CD4-positive, alpha-beta T cell (primary cell): ENCODE measurements at regions not wholly inside any gene's neighbourhood (a gene's known extent, or its start where the extent isn't known, plus 50 kb on each side); places are given as distances from the start of the nearest gene placed in this dataset.

Source experiments
- ATAC-seq: fragments of 200-7000 bp; cut with Tn5 transposase; one replicate; pipeline ENCODE4 v1.10.0; 2022; ENCODE audit warnings: mild to moderate bottlenecking; ENCODE audit not compliant: poor library complexity
- CTCF ChIA-PET: fragments of 350-600 bp; sonication (Branson Sonifier 250); formaldehyde crosslinking; loops from one replicate; lab custom pipeline; 2021; ENCODE audit warnings: antibody characterized with exemption, inconsistent platforms; lab: Charles Lee
- POLR2A ChIA-PET: fragments of 350-600 bp; sonication (Branson Sonifier 250); formaldehyde crosslinking; loops from one replicate; lab custom pipeline; 2021; ENCODE audit warnings: antibody characterized with exemption, inconsistent platforms; lab: Charles Lee
- DNase-seq, 14 experiments: peaks; one replicate each; pipeline ENCODE4 v3.0.0-alpha.2; 2013 to 2020; ENCODE audit warnings: mixed read lengths in 2 of 14
- H3K27ac ChIP-seq, 2 donors: one replicate each; pipeline versions ENCODE4 v1.5.1 to v1.7.0; 2013; ENCODE audit warnings: low read length in 2 of 2, low read depth in 1 of 2, mild to moderate bottlenecking in 1 of 2
- H3K27me3 ChIP-seq, 2 experiments: 1 replicate in 1 of 2; 2 replicates in 1 of 2; pipeline versions ENCODE4 v1.6.1 to v1.7.0; 2013; ENCODE audit warnings: low read length in 2 of 2, control low read depth in 1 of 2, mild to moderate bottlenecking in 1 of 2, moderate library complexity in 1 of 2; ENCODE audit not compliant: insufficient read depth in 2 of 2, control insufficient read depth in 1 of 2
- H3K36me3 ChIP-seq: one replicate; pipeline ENCODE4 v1.6.1; 2013; ENCODE audit warnings: low read length, control low read depth; ENCODE audit not compliant: insufficient read depth
- H3K4me1 ChIP-seq: one replicate; pipeline ENCODE4 v1.6.1; 2013; ENCODE audit warnings: low read length, control low read depth; ENCODE audit not compliant: insufficient read depth
- H3K4me3 ChIP-seq: one replicate; pipeline ENCODE4 v1.5.1; 2013; ENCODE audit warnings: mild to moderate bottlenecking, low read length, moderate library complexity
- H3K9me3 ChIP-seq, 2 experiments: 1 replicate in 1 of 2; 2 replicates in 1 of 2; pipeline versions ENCODE4 v1.6.1 to v1.7.0; 2013; ENCODE audit warnings: low read length in 2 of 2, mild to moderate bottlenecking in 2 of 2, control low read depth in 1 of 2, moderate library complexity in 1 of 2; ENCODE audit not compliant: control insufficient read depth in 1 of 2, insufficient read depth in 1 of 2
- H3K27ac Mint-ChIP-seq: one replicate; pipeline ENCODE4 v1.8.0; 2020; ENCODE audit warnings: mixed read lengths
- H3K27me3 Mint-ChIP-seq: one replicate; pipeline ENCODE4 v1.8.0; 2021; ENCODE audit warnings: mixed read lengths
- H3K36me3 Mint-ChIP-seq: one replicate; pipeline ENCODE4 v1.8.0; 2021; ENCODE audit warnings: low read depth, mixed read lengths
- H3K4me1 Mint-ChIP-seq: one replicate; pipeline ENCODE4 v1.8.0; 2021; ENCODE audit warnings: low read depth, mixed read lengths
- H3K4me3 Mint-ChIP-seq: one replicate; pipeline ENCODE4 v1.8.0; 2020; ENCODE audit warnings: mild to moderate bottlenecking, mixed read lengths
- H3K9me3 Mint-ChIP-seq: one replicate; pipeline ENCODE4 v1.8.0; 2020; ENCODE audit warnings: mixed read lengths
- intact Hi-C, 2 experiments: fragments of 100-400 bp; cut with DNase I in 1 of 2; cut with micrococcal nuclease in 1 of 2; formaldehyde crosslinking; loops; one replicate each; pipeline versions ENCODE4 v1.15.1 to v1.9.0; 2023 to 2025; cut with DNase I, micrococcal nuclease
- TF ChIP-seq, protein P1 (sequence below): fragments of 200-600 bp; IDR thresholded peaks from one replicate; pipeline ENCODE4 v1.8.0; 2022; ENCODE audit warnings: antibody characterized with exemption, mild to moderate bottlenecking

GRCh38 chr18:64203295-64203694 lies 54.4 kb upstream of the LINC00305 start:
- ChIA-PET CTCF (no interaction called here), POLR2A (no interaction called here)
- intact Hi-C loops, result no loop called here
- no peaks in the 10 kb centered on the region for H3K27me3 Mint-ChIP-seq
- peaks cover 3% of the 10 kb centered on the region for H3K4me1 ChIP-seq
- TF ChIP-seq, protein P1, sequence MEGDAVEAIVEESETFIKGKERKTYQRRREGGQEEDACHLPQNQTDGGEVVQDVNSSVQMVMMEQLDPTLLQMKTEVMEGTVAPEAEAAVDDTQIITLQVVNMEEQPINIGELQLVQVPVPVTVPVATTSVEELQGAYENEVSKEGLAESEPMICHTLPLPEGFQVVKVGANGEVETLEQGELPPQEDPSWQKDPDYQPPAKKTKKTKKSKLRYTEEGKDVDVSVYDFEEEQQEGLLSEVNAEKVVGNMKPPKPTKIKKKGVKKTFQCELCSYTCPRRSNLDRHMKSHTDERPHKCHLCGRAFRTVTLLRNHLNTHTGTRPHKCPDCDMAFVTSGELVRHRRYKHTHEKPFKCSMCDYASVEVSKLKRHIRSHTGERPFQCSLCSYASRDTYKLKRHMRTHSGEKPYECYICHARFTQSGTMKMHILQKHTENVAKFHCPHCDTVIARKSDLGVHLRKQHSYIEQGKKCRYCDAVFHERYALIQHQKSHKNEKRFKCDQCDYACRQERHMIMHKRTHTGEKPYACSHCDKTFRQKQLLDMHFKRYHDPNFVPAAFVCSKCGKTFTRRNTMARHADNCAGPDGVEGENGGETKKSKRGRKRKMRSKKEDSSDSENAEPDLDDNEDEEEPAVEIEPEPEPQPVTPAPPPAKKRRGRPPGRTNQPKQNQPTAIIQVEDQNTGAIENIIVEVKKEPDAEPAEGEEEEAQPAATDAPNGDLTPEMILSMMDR, result no peak
- no peak overlapping the region for H3K4me3 ChIP-seq
- no peaks in the 10 kb centered on the region for H3K9me3 Mint-ChIP-seq
- H3K27me3 ChIP-seq, result no peaks in the 10 kb centered on the region
- no peaks in the 10 kb centered on the region for H3K36me3 Mint-ChIP-seq
- H3K36me3 ChIP-seq, result no peaks in the 10 kb centered on the region
- peaks cover 11% of the 10 kb centered on the region for H3K4me1 Mint-ChIP-seq
- no peak for DNase-seq
- no peak overlapping the region for H3K27ac Mint-ChIP-seq
- H3K4me3 Mint-ChIP-seq, result no peak overlapping the region
- ATAC-seq, result no peak
- no peak overlapping the region for H3K27ac ChIP-seq
- no peaks in the 10 kb centered on the region for H3K9me3 ChIP-seq

DNA sequence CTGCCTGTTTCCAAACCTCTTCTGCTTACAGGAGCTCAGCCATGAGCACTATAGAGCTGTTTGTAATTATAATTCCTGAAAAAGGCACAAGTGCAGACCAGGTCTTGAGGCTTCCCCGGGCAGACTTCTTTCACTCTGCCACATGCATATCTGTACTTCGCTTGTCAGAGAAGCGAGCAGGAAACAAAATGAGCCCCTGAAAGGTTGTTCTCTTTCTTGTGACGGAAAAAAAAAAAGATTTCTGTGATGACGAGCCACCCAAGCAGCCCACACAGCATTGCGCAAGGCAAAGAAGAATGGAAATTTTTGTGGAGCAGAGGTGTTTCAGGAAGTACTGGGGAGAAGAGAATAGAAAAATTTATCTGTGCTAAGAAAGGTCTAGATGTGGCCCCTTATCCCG lies 54.0 kb upstream of the LINC00305 start:
- Mint-ChIP-seq H3K27ac (no peak overlapping the region), H3K27me3 (no peaks in the 10 kb centered on the region), H3K4me3 (no peak overlapping the region), H3K36me3 (no peaks in the 10 kb centered on the region), H3K4me1 (peaks cover 7% of the 10 kb centered on the region), H3K9me3 (no peaks in the 10 kb centered on the region)
- H3K27me3 ChIP-seq, result no peaks in the 10 kb centered on the region
- no peak overlapping the region for H3K4me3 ChIP-seq
- no peak for DNase-seq
- ChIA-PET CTCF (no interaction called here), POLR2A (no interaction called here)
- no peak for ATAC-seq
- TF ChIP-seq, protein P1, result no peak
- no peaks in the 10 kb centered on the region for H3K4me1 ChIP-seq
- no peak overlapping the region for H3K27ac ChIP-seq
- intact Hi-C loops, result no loop called here
- no peaks in the 10 kb centered on the region for H3K36me3 ChIP-seq
- no peaks in the 10 kb centered on the region for H3K9me3 ChIP-seq

GRCh38 chr18:64202210-64202836 lies 53.4 kb upstream of the LINC00305 start:
- no peaks in the 10 kb centered on the region for H3K36me3 ChIP-seq
- peaks cover 2% of the 10 kb centered on the region for H3K4me1 Mint-ChIP-seq
- POLR2A ChIA-PET, result no interaction called here
- no peak overlapping the region for H3K27ac Mint-ChIP-seq
- H3K27ac ChIP-seq, result no peak overlapping the region
- CTCF ChIA-PET, result no interaction called here
- intact Hi-C loops, result no loop called here
- H3K4me3 Mint-ChIP-seq, result no peak overlapping the region
- TF ChIP-seq, protein P1, result no peak
- DNase-seq (no peak), ATAC-seq (no peak)
- H3K4me1 ChIP-seq, result no peaks in the 10 kb centered on the region
- H3K9me3 ChIP-seq, result no peaks in the 10 kb centered on the region
- no peaks in the 10 kb centered on the region for H3K9me3 Mint-ChIP-seq
- no peak overlapping the region for H3K4me3 ChIP-seq
- no peaks in the 10 kb centered on the region for H3K36me3 Mint-ChIP-seq
- H3K27me3 ChIP-seq, result no peaks in the 10 kb centered on the region
- H3K27me3 Mint-ChIP-seq, result no peaks in the 10 kb centered on the region
